ENCODE measurements at regions not wholly inside any gene's neighbourhood (a gene's known extent, or its start where the extent isn't known, plus 50 kb on each side); places are given as distances from the start of the nearest gene placed in this dataset.

- TF ChIP-seq CTCF (IDR thresholded peaks at IDR 0.05) = no peak
- intact Hi-C loops (cut with DNase I) = no loop called here
- Histone ChIP-seq H3K4me3 (no peak overlapping the region), H3K36me3 (no peaks in the 10 kb centered on the region), H3K27me3 (ENCODE audit: low read depth) (no peaks in the 10 kb centered on the region), H3K4me1 (no peaks in the 10 kb centered on the region), H3K9me3 (no peaks in the 10 kb centered on the region), H3K27ac (no peak overlapping the region)
- no peak for ATAC-seq
- no peak for DNase-seq
Measured at GRCh38 chr2:208985644-208986043, 438.2 kb upstream of the MAP2 start.

GRCh38 chr2:208990716-208991115, 433.1 kb upstream of the MAP2 start:
- Histone ChIP-seq H3K36me3 (no peaks in the 10 kb centered on the region), H3K4me3 (no peak overlapping the region), H3K27ac (no peak overlapping the region), H3K27me3 (ENCODE audit: low read depth) (no peaks in the 10 kb centered on the region), H3K4me1 (no peaks in the 10 kb centered on the region), H3K9me3 (no peaks in the 10 kb centered on the region)
- ATAC-seq = no peak
- TF ChIP-seq CTCF (IDR thresholded peaks at IDR 0.05) = no peak
- intact Hi-C loops (cut with DNase I) = no loop called here
- no peak for DNase-seq

GRCh38 chr2:208999911-209000310, 423.9 kb upstream of the MAP2 start:
- Histone ChIP-seq H3K36me3 (no peaks in the 10 kb centered on the region), H3K4me1 (no peaks in the 10 kb centered on the region), H3K4me3 (no peak overlapping the region), H3K9me3 (no peaks in the 10 kb centered on the region), H3K27ac (no peak overlapping the region), H3K27me3 (ENCODE audit: low read depth) (no peaks in the 10 kb centered on the region)
- DNase-seq (no peak), ATAC-seq (no peak)
- no peak for TF ChIP-seq CTCF (IDR thresholded peaks at IDR 0.05)
- intact Hi-C loops (cut with DNase I) = no loop called here

- no peaks in the 10 kb centered on the region for H3K36me3 ChIP-seq
- no peak for TF ChIP-seq CTCF (IDR thresholded peaks at IDR 0.05)
- H3K27me3 ChIP-seq (ENCODE audit: low read depth) = no peaks in the 10 kb centered on the region
- DNase-seq (no peak), ATAC-seq (no peak)
- no peak overlapping the region for H3K4me3 ChIP-seq
- intact Hi-C loops (cut with DNase I) = no loop called here
- no peaks in the 10 kb centered on the region for H3K4me1 ChIP-seq
- H3K9me3 ChIP-seq = peaks cover 11% of the 10 kb centered on the region
- no peak overlapping the region for H3K27ac ChIP-seq
Measured at GRCh38 chr2:209002054-209002453, 421.8 kb upstream of the MAP2 start.

- H3K4me1 ChIP-seq = no peaks in the 10 kb centered on the region
- H3K27me3 ChIP-seq (ENCODE audit: low read depth) = no peaks in the 10 kb centered on the region
- H3K36me3 ChIP-seq = no peaks in the 10 kb centered on the region
- no peak overlapping the region for H3K27ac ChIP-seq
- no peak for ATAC-seq
- H3K9me3 ChIP-seq = peaks cover 11% of the 10 kb centered on the region
- no peak for DNase-seq
- no peak for TF ChIP-seq CTCF (IDR thresholded peaks at IDR 0.05)
- no peak overlapping the region for H3K4me3 ChIP-seq
- intact Hi-C loops (cut with DNase I) = no loop called here
Measured at GRCh38 chr2:209005371-209005770, 418.5 kb upstream of the MAP2 start.
